IMR-90 (cell line): ENCODE measurements at regions not wholly inside any gene's neighbourhood (a gene's known extent, or its start where the extent isn't known, plus 50 kb on each side); places are given as distances from the start of the nearest gene placed in this dataset.

Source experiments
- ATAC-seq: fragments of 200-7000 bp; cut with Tn5 transposase; 2 replicates; pipeline ENCODE4 v1.9.1; 2020; ENCODE audit warnings: low read depth, mild to moderate bottlenecking, moderate library complexity
- BruUV-seq: library from RNA; stranded (reverse); fragments of 400-500 nt; replicated peaks from 2 replicates; lab custom pipeline; 2021; lab: Mats Ljungman, UMichigan
- CTCF ChIA-PET: fragments of 300-600 bp; formaldehyde crosslinking; extraction: SDS; loops from one replicate; lab custom pipeline; 2021; ENCODE audit warnings: antibody characterized with exemption; lab: Yijun Ruan, JAX
- POLR2A ChIA-PET: fragments of 300-600 bp; sonication (Branson Sonifier 250); formaldehyde crosslinking; loops from one replicate; lab custom pipeline; 2022; ENCODE audit warnings: antibody characterized with exemption; ENCODE audit not compliant: unreplicated experiment; lab: Charles Lee
- DNase-seq: peaks from one replicate; pipeline ENCODE4 v3.0.0; 2013
- H2AFZ ChIP-seq: replicated peaks from 2 replicates; pipeline ENCODE3; 2013; ENCODE audit warnings: low read length, mild to moderate bottlenecking; ENCODE audit not compliant: poor library complexity
- H2AK5ac ChIP-seq: 2 replicates; pipeline ENCODE4 v1.6.1; 2013; ENCODE audit warnings: low read depth, low read length, inconsistent platforms
- H2AK9ac ChIP-seq: replicated peaks from 2 replicates; pipeline ENCODE3; 2013; ENCODE audit warnings: mild to moderate bottlenecking, low read depth, low read length, moderate library complexity; ENCODE audit not compliant: poor library complexity
- H2BK120ac ChIP-seq: 2 replicates; pipeline ENCODE4 v1.6.1; 2013; ENCODE audit warnings: low read depth, low read length, inconsistent platforms
- H2BK15ac ChIP-seq: 3 replicates; pipeline ENCODE4 v1.6.1; 2013; ENCODE audit warnings: low read depth, low read length, inconsistent platforms
- H2BK20ac ChIP-seq: 2 replicates; pipeline ENCODE4 v1.6.1; 2013; ENCODE audit warnings: low read depth, mild to moderate bottlenecking, inconsistent platforms, low read length, moderate library complexity
- H2BK5ac ChIP-seq: 2 replicates; pipeline ENCODE4 v1.6.1; 2013; ENCODE audit warnings: mild to moderate bottlenecking, low read depth, low read length, inconsistent platforms; ENCODE audit not compliant: poor library complexity, severe bottlenecking
- H3K14ac ChIP-seq: replicated peaks from 2 replicates; pipeline ENCODE4 v1.6.1; 2013; ENCODE audit warnings: low read depth, low read length, inconsistent platforms
- H3K18ac ChIP-seq: 2 replicates; pipeline ENCODE4 v1.6.1; 2013; ENCODE audit warnings: low read depth, low read length, control low read depth
- H3K23ac ChIP-seq: 2 replicates; pipeline ENCODE4 v1.6.1; 2013; ENCODE audit warnings: low read depth, low read length, inconsistent platforms
- H3K27ac ChIP-seq: 2 replicates; pipeline ENCODE4 v1.5.1; 2013; ENCODE audit warnings: mild to moderate bottlenecking, control low read depth, low read length; ENCODE audit not compliant: insufficient read depth
- H3K27me3 ChIP-seq: 2 replicates; pipeline ENCODE4 v1.6.1; 2013; ENCODE audit warnings: low read length; ENCODE audit not compliant: control insufficient read depth, insufficient read depth
- H3K36me3 ChIP-seq: 2 replicates; pipeline ENCODE4 v1.6.1; 2013; ENCODE audit warnings: low read length, mixed read lengths; ENCODE audit not compliant: control insufficient read depth, insufficient read depth
- H3K4ac ChIP-seq: 2 replicates; pipeline ENCODE4 v1.6.1; 2013; ENCODE audit warnings: low read depth, low read length, inconsistent platforms
- H3K4me1 ChIP-seq: 2 replicates; pipeline ENCODE4 v1.6.1; 2013; ENCODE audit warnings: low read length, mixed read lengths; ENCODE audit not compliant: control insufficient read depth, insufficient read depth
- H3K4me2 ChIP-seq: 2 replicates; pipeline ENCODE4 v1.6.1; 2013; ENCODE audit warnings: low read depth, mild to moderate bottlenecking, control low read depth, low read length, moderate library complexity
- H3K4me3 ChIP-seq: 2 replicates; pipeline ENCODE4 v1.5.1; 2013; ENCODE audit warnings: low read depth, mild to moderate bottlenecking, control low read depth, low read length, moderate library complexity; ENCODE audit not compliant: insufficient read depth
- H3K56ac ChIP-seq: 2 replicates; pipeline ENCODE4 v1.6.1; 2013; ENCODE audit warnings: low read length, inconsistent platforms; ENCODE audit not compliant: insufficient read depth; ENCODE audit errors: extremely low read depth
- H3K79me1 ChIP-seq, 2 experiments: 2 replicates each; pipeline ENCODE4 v1.6.1; 2013; ENCODE audit warnings: low read length in 2 of 2, inconsistent platforms in 1 of 2, low read depth in 1 of 2
- H3K9ac ChIP-seq: 2 replicates; pipeline ENCODE4 v1.6.1; 2013; ENCODE audit warnings: low read depth, low read length, control low read depth
- H3K9me1 ChIP-seq: 2 replicates; pipeline ENCODE4 v1.6.1; 2013; ENCODE audit warnings: low read length, inconsistent platforms; ENCODE audit not compliant: insufficient read depth
- H3K9me3 ChIP-seq: 2 replicates; pipeline ENCODE4 v1.6.1; 2013; ENCODE audit warnings: low read length; ENCODE audit not compliant: control insufficient read depth, insufficient read depth
- H4K20me1 ChIP-seq: 2 replicates; pipeline ENCODE4 v1.6.1; 2013; ENCODE audit warnings: low read length, inconsistent platforms; ENCODE audit not compliant: insufficient read depth
- H4K5ac ChIP-seq: 2 replicates; pipeline ENCODE4 v1.6.1; 2013; ENCODE audit warnings: mild to moderate bottlenecking, low read depth, low read length, control low read depth
- H4K8ac ChIP-seq, 2 experiments: 2 replicates each; pipeline ENCODE4 v1.6.1; 2013; ENCODE audit warnings: low read depth in 2 of 2, low read length in 2 of 2, control low read depth in 1 of 2, inconsistent platforms in 1 of 2
- H4K91ac ChIP-seq: 2 replicates; pipeline ENCODE4 v1.6.1; 2013; ENCODE audit warnings: low read depth, low read length, inconsistent platforms; ENCODE audit not compliant: insufficient read depth
- BHLHE40 ChIP-seq: fragments of 150-350 bp; IDR thresholded peaks from 2 replicates; pipeline ENCODE4 v1.6.1; 2016; ENCODE audit warnings: mild to moderate bottlenecking, low read depth, low read length
- CEBPB ChIP-seq: IDR thresholded peaks from 2 replicates; pipeline ENCODE4 v1.6.1; 2012; ENCODE audit warnings: low read depth, low read length, improper control_type of control experiment
- CHD1 ChIP-seq: IDR thresholded peaks from 2 replicates; pipeline ENCODE4 v1.6.1; 2012; ENCODE audit warnings: low read depth, low read length, improper control_type of control experiment
- ELK1 ChIP-seq: fragments of 150-350 bp; IDR thresholded peaks from 2 replicates; pipeline ENCODE4 v1.6.1; 2016; ENCODE audit warnings: low read depth, mild to moderate bottlenecking, low read length, moderate library complexity, borderline replicate concordance
- FOS ChIP-seq: fragments of 150-350 bp; IDR thresholded peaks from 2 replicates; pipeline ENCODE4 v1.6.1; 2016; ENCODE audit warnings: low read depth, low read length
- MAFK ChIP-seq: IDR thresholded peaks from 2 replicates; pipeline ENCODE4 v1.6.1; 2012; ENCODE audit warnings: low read depth, low read length, improper control_type of control experiment
- MAZ ChIP-seq: IDR thresholded peaks from 2 replicates; pipeline ENCODE4 v1.6.1; 2012; ENCODE audit warnings: low read depth, mild to moderate bottlenecking, low read length, improper control_type of control experiment, moderate library complexity, borderline replicate concordance
- MXI1 ChIP-seq: IDR thresholded peaks from 2 replicates; pipeline ENCODE4 v1.6.1; 2012; ENCODE audit warnings: low read depth, mild to moderate bottlenecking, low read length, moderate library complexity, borderline replicate concordance
- NFE2L2 ChIP-seq: fragments of 150-350 bp; IDR thresholded peaks from 2 replicates; pipeline ENCODE4 v1.6.1; 2016; ENCODE audit warnings: low read depth, mild to moderate bottlenecking, low read length
- POLR2A ChIP-seq: IDR thresholded peaks from 2 replicates; pipeline ENCODE4 v1.6.1; 2012; ENCODE audit warnings: mild to moderate bottlenecking, low read depth, low read length
- RAD21 ChIP-seq: IDR thresholded peaks from 2 replicates; pipeline ENCODE4 v1.6.1; 2012; ENCODE audit warnings: low read length, improper control_type of control experiment
- RCOR1 ChIP-seq: IDR thresholded peaks from 2 replicates; pipeline ENCODE4 v1.6.1; 2012; ENCODE audit warnings: mild to moderate bottlenecking, low read length, improper control_type of control experiment; ENCODE audit not compliant: insufficient replicate concordance
- RFX5 ChIP-seq: IDR thresholded peaks from 2 replicates; pipeline ENCODE4 v1.8.0; 2012; ENCODE audit warnings: low read depth, mild to moderate bottlenecking, low read length, moderate library complexity
- SMC3 ChIP-seq: fragments of 150-350 bp; IDR thresholded peaks from 2 replicates; pipeline ENCODE4 v1.6.1; 2016; ENCODE audit warnings: low read depth, mild to moderate bottlenecking, antibody characterized with exemption, low read length, moderate library complexity
- WGBS, 2 experiments: methylation state at CpG; one replicate each; pipeline versions ENCODE4 v1.1.5 to v1.1.7; 2013; ENCODE audit warnings: missing lambda C conversion rate in 2 of 2; ENCODE audit not compliant: insufficient read length in 1 of 2; ENCODE audit errors: extremely low coverage in 2 of 2; 5-methylcytosine and 5-hydroxymethylcytosine counted together
- dilution Hi-C: fragments of 300-500 bp; cut with HindIII; formaldehyde crosslinking; loops from one replicate; pipeline ENCODE4 v1.14.3; 2018; ENCODE audit warnings: low sequenced_read_pairs; ENCODE audit not compliant: unreplicated experiment
- in situ Hi-C: fragments of 300-500 bp; cut with MboI; formaldehyde crosslinking; loops from 3 replicates; pipeline ENCODE4 v1.14.3; 2019; ENCODE audit warnings: low sequenced_read_pairs, inconsistent platforms, mixed read lengths
- intact Hi-C: fragments of 100-400 bp; cut with micrococcal nuclease; formaldehyde crosslinking; loops from 2 replicates; pipeline ENCODE4 v1.10.0; 2022
- TF ChIP-seq, protein P1 (sequence below): fragments of 150-350 bp; IDR thresholded peaks from 2 replicates; pipeline ENCODE4 v1.6.1; 2017; ENCODE audit warnings: mild to moderate bottlenecking, antibody characterized with exemption, low read length, low read depth
- TF ChIP-seq, protein P2 (sequence below): conservative IDR thresholded peaks from 2 replicates; pipeline ENCODE4 v1.5.1; 2012; ENCODE audit warnings: mild to moderate bottlenecking, low read depth, low read length, improper control_type of control experiment

DNA sequence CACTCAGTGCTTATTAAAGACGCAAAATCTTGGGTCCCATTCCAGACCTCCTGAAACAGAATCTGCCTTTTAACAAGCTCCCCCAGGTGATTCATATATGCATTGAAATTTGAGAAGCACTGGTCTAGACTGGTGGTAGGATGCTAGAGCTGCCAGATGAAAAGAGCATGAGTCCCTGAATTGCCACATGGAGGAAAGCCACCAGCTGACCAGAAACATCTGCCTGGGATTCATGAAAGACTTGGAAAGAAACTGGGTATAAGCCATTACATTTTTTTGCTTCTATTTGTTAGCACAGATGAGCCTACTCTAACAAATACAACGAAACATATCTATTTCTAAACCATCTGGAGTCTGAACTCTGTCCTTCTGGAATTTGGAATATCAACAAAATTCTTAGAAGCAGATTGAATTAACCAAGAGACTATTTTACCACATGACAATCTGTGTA lies 228.9 kb downstream of the RBM43 start:
- ATAC-seq, result peak; percentile 85
- H3K4me1 ChIP-seq, result peaks cover 5% of the 10 kb centered on the region
- in situ Hi-C loops, result loop anchor here (10.0 to 25.0 kb wide), 2 partner anchors 538 to 1445 kb away; partner anchors contain the start of gene MMADHC
- H4K91ac ChIP-seq, result no peak overlapping the region
- H3K36me3 ChIP-seq, result no peaks in the 10 kb centered on the region
- peak overlapping the region in 1 of 2 experiments; percentile 26; a peak in 1 of 4 replicates for H4K8ac ChIP-seq
- peak overlapping the region; percentile 69; the same call in 1 of the 2 replicates for H2BK120ac ChIP-seq
- no peak overlapping the region for H3K4me2 ChIP-seq
- no peak overlapping the region for H3K23ac ChIP-seq
- no peak overlapping the region for H3K18ac ChIP-seq
- no TSS peak for BruUV-seq
- no CpG with 5 or more reads among the region's 2 CpGs for WGBS, 2 experiments
- no peak overlapping the region for H2AK5ac ChIP-seq
- no peak overlapping the region for H3K4me3 ChIP-seq
- H2AFZ ChIP-seq, result no peak overlapping the region
- H2BK5ac ChIP-seq, result peak overlapping the region; percentile 65
- H3K9me1 ChIP-seq, result no peaks in the 10 kb centered on the region
- no peak for TF ChIP-seq RAD21
- TF ChIP-seq CEBPB, result peak; percentile 84
- TF ChIP-seq FOS, result peak; percentile 70
- TF ChIP-seq, protein P1, sequence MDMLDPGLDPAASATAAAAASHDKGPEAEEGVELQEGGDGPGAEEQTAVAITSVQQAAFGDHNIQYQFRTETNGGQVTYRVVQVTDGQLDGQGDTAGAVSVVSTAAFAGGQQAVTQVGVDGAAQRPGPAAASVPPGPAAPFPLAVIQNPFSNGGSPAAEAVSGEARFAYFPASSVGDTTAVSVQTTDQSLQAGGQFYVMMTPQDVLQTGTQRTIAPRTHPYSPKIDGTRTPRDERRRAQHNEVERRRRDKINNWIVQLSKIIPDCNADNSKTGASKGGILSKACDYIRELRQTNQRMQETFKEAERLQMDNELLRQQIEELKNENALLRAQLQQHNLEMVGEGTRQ, result peak; percentile 79
- TF ChIP-seq POLR2A, result no peak
- no peak for TF ChIP-seq SMC3
- TF ChIP-seq, protein P2, sequence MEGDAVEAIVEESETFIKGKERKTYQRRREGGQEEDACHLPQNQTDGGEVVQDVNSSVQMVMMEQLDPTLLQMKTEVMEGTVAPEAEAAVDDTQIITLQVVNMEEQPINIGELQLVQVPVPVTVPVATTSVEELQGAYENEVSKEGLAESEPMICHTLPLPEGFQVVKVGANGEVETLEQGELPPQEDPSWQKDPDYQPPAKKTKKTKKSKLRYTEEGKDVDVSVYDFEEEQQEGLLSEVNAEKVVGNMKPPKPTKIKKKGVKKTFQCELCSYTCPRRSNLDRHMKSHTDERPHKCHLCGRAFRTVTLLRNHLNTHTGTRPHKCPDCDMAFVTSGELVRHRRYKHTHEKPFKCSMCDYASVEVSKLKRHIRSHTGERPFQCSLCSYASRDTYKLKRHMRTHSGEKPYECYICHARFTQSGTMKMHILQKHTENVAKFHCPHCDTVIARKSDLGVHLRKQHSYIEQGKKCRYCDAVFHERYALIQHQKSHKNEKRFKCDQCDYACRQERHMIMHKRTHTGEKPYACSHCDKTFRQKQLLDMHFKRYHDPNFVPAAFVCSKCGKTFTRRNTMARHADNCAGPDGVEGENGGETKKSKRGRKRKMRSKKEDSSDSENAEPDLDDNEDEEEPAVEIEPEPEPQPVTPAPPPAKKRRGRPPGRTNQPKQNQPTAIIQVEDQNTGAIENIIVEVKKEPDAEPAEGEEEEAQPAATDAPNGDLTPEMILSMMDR, result no peak
- no peak for TF ChIP-seq RFX5
- TF ChIP-seq RCOR1, result peak; percentile 88
- TF ChIP-seq MAFK, result no peak
- TF ChIP-seq MXI1, result peak; percentile 62; the same call in 1 of the 2 replicates
- no peak for TF ChIP-seq MAZ
- TF ChIP-seq ELK1, result no peak
- TF ChIP-seq BHLHE40, result no peak
- no peak for TF ChIP-seq NFE2L2
- TF ChIP-seq CHD1, result no peak
- CTCF ChIA-PET, result interaction anchor here (0.6 to 1.4 kb wide), 2 partner anchors 19 to 844 kb away, joined by 3 to 4 read pairs; no protein-coding TSS in a partner anchor
- DNase-seq, result peak; percentile 100
- dilution Hi-C loops, result no loop called here
- peak overlapping the region; percentile 71; the same call in 1 of the 2 replicates for H3K27ac ChIP-seq
- H3K9me3 ChIP-seq, result no peaks in the 10 kb centered on the region
- POLR2A ChIA-PET, result no interaction called here
- intact Hi-C loops, result loop anchor here (2.0 to 10.0 kb wide), 4 partner anchors 206 to 545 kb away; partner anchors contain the start of gene RND3
- H3K9ac ChIP-seq, result no peak overlapping the region
- peak overlapping the region; percentile 4; the same call in 1 of the 3 replicates for H2BK15ac ChIP-seq
- H3K14ac ChIP-seq, result no peak overlapping the region
- H3K56ac ChIP-seq, result no peak overlapping the region
- peak overlapping the region; percentile 60 for H2BK20ac ChIP-seq
- H3K4ac ChIP-seq, result peak overlapping the region; percentile 61; the same call in 1 of the 2 replicates
- no peak overlapping the region for H4K5ac ChIP-seq
- H2AK9ac ChIP-seq, result no peak overlapping the region
- H3K79me1 ChIP-seq, result no peaks in the 10 kb centered on the region
- no peaks in the 10 kb centered on the region for H3K27me3 ChIP-seq
- no peaks in the 10 kb centered on the region for H4K20me1 ChIP-seq
